Prostate gland (tissue), 2 donors: ENCODE measurements at regions not wholly inside any gene's neighbourhood (a gene's known extent, or its start where the extent isn't known, plus 50 kb on each side); places are given as distances from the start of the nearest gene placed in this dataset.
A peak's percentile ranks its signal among the peaks of the same experiment; 100 is the strongest.

ENCODE experiments used
- POLR2A ChIP-seq: fragments of 450-650 bp; IDR thresholded peaks from one replicate; pipeline ENCODE4 v1.6.1; 2016; ENCODE audit warnings: antibody characterized with exemption, mild to moderate bottlenecking
- POLR2AphosphoS5 ChIP-seq: sonication (generic); formaldehyde crosslinking; IDR thresholded peaks from one replicate; pipeline ENCODE4 v1.6.1; 2017; ENCODE audit warnings: antibody characterized with exemption
- TF ChIP-seq, protein P1 (sequence below), 4 experiments: fragments of 200-600 bp in 2 of 4; fragments of 450-650 bp in 2 of 4; sonication (generic) in 2 of 4; IDR thresholded peaks; 1 replicate in 3 of 4; 2 replicates in 1 of 4; pipeline ENCODE4 v1.5.1; 2016 to 2019; ENCODE audit warnings: antibody characterized with exemption in 4 of 4, mild to moderate bottlenecking in 2 of 4, moderate library complexity in 2 of 4

DNA sequence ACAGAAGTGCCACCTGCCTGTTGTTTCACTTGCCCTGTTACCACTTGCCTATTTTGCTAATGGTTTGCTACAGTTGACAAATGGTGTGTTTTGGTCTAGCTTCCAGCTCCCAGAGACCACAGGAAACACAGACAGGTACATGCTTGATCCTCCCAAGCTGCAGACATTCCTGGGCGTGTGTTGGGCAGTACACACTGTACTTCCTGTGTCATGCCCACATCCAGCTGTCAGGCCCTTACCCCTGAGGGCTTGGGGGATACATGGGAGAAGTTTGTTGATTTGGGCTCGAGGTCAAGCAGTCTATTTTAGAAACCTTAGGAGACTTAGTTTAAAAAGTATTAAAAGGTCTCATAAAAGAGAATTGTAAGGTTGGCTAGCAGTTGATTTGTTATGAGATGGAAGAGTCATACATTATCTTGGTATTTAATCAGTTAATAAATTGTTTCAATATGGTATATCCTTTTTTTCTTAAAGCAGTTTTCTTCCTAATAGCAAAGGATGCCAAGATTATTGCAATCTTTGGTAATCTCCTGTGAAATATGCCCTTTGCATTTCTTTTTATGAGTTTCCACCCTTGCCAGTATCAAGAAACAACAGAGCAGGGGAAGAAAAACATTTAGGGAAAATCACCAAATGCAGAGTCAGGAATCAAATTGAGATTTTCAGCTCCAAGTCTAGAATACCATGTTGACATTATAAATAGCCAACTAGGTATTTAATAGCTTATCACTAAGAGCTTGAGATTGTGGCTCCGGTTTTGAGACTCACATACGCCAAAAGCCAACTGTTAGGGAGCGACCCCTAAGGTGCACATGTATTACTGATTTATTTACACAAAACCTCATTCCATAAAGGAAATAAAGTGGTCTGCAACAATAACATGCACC lies 52.3 kb upstream of the CD180 start:
- TF ChIP-seq, protein P1, sequence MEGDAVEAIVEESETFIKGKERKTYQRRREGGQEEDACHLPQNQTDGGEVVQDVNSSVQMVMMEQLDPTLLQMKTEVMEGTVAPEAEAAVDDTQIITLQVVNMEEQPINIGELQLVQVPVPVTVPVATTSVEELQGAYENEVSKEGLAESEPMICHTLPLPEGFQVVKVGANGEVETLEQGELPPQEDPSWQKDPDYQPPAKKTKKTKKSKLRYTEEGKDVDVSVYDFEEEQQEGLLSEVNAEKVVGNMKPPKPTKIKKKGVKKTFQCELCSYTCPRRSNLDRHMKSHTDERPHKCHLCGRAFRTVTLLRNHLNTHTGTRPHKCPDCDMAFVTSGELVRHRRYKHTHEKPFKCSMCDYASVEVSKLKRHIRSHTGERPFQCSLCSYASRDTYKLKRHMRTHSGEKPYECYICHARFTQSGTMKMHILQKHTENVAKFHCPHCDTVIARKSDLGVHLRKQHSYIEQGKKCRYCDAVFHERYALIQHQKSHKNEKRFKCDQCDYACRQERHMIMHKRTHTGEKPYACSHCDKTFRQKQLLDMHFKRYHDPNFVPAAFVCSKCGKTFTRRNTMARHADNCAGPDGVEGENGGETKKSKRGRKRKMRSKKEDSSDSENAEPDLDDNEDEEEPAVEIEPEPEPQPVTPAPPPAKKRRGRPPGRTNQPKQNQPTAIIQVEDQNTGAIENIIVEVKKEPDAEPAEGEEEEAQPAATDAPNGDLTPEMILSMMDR (IDR thresholded peaks at IDR 0.05) = no peak
- TF ChIP-seq POLR2AphosphoS5 = peak; percentile 91
- TF ChIP-seq POLR2A = no peak
